ENCODE measurements at regions not wholly inside any gene's neighbourhood (a gene's known extent, or its start where the extent isn't known, plus 50 kb on each side); places are given as distances from the start of the nearest gene placed in this dataset.

DNA sequence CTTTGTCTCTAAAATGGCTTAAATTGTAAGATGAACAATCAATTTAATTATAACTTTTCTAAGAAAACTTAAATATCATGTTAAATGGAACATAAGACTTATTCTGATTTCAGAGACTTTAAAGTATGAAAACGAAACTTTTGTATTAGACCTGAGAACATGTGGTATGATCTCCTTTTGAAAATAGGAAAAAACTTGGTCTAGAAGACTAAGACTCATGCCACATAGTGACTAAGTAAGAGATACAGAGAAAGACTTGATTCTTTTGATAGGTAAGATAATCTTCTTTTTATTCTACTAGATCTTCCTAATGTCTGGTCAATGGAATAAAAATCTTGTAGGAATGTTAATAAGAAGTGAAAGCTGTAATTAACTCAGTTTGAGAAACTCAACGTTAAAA lies 326.3 kb upstream of the GRIA3 start:
- Mint-ChIP-seq H3K36me3 (no peaks in the 10 kb centered on the region), H3K27me3 (no peaks in the 10 kb centered on the region), H3K9me3 (no peaks in the 10 kb centered on the region), H3K4me3 (no peak overlapping the region), H3K4me1 (no peaks in the 10 kb centered on the region), H3K27ac (no peak overlapping the region)
- CTCF ChIA-PET = no interaction called here
- DNase-seq = no peak

GRCh38 chrX:122863067-122863466 lies 321.0 kb upstream of the GRIA3 start:
- Mint-ChIP-seq H3K36me3 (no peaks in the 10 kb centered on the region), H3K27ac (no peak overlapping the region), H3K4me3 (no peak overlapping the region), H3K27me3 (no peaks in the 10 kb centered on the region), H3K4me1 (no peaks in the 10 kb centered on the region), H3K9me3 (no peaks in the 10 kb centered on the region)
- CTCF ChIA-PET = no interaction called here
- DNase-seq = no peak

GRCh38 chrX:122866532-122866931 lies 317.5 kb upstream of the GRIA3 start:
- no peak overlapping the region for H3K27ac Mint-ChIP-seq
- DNase-seq = no peak
- H3K9me3 Mint-ChIP-seq = no peaks in the 10 kb centered on the region
- CTCF ChIA-PET = no interaction called here
- no peaks in the 10 kb centered on the region for H3K4me1 Mint-ChIP-seq
- H3K4me3 Mint-ChIP-seq = no peak overlapping the region
- no peaks in the 10 kb centered on the region for H3K27me3 Mint-ChIP-seq
- H3K36me3 Mint-ChIP-seq = no peaks in the 10 kb centered on the region

DNA sequence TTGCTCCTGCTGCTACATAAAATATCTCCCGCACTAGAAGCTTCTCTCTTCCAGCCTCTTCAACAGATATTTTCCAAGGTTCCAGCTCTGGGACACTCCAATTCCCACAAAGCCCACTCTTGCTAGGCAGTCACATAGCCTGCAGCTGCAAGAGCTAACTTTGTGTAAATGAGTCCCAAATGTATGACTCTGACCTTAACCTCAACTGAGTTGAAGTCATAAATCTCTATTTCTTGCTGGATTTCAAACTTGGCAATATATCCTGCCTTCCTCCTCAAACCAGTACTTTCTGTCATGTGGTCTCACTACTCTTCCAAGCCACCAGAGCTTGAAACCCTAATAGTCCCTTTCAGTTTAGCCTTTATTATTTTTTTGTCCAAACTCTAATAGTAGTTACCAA lies 315.4 kb upstream of the GRIA3 start:
- CTCF ChIA-PET = no interaction called here
- no peak overlapping the region for H3K27ac Mint-ChIP-seq
- no peaks in the 10 kb centered on the region for H3K9me3 Mint-ChIP-seq
- no peaks in the 10 kb centered on the region for H3K27me3 Mint-ChIP-seq
- H3K36me3 Mint-ChIP-seq = no peaks in the 10 kb centered on the region
- H3K4me3 Mint-ChIP-seq = no peak overlapping the region
- no peaks in the 10 kb centered on the region for H3K4me1 Mint-ChIP-seq
- no peak for DNase-seq

GRCh38 chrX:122869171-122869570 lies 314.9 kb upstream of the GRIA3 start:
- CTCF ChIA-PET = no interaction called here
- Mint-ChIP-seq H3K4me1 (no peaks in the 10 kb centered on the region), H3K4me3 (no peak overlapping the region), H3K27ac (no peak overlapping the region), H3K36me3 (no peaks in the 10 kb centered on the region), H3K27me3 (no peaks in the 10 kb centered on the region), H3K9me3 (no peaks in the 10 kb centered on the region)
- DNase-seq = no peak

DNA sequence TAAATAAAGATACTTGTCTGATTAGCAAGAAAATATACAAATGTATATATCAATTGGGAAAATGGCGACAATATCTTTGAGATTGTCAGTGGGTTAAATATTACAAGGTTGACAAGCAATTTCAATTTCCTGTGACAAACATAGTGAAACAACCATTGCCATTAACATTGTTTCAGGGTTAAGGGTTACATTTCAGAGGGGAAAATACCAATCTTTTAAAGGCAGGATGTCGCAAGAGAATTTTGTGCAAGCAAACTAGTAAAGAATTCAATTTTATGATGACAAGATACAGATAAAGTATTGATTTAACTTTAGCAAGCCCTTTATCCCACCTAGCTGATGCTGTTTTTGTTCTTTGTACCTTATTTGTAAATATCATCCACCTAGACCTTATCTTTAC lies 305.8 kb upstream of the GRIA3 start:
- no peak for DNase-seq
- Mint-ChIP-seq H3K27me3 (no peaks in the 10 kb centered on the region), H3K4me3 (no peak overlapping the region), H3K27ac (no peak overlapping the region), H3K4me1 (no peaks in the 10 kb centered on the region), H3K36me3 (no peaks in the 10 kb centered on the region), H3K9me3 (peaks cover 5% of the 10 kb centered on the region)
- CTCF ChIA-PET = no interaction called here

- Mint-ChIP-seq H3K27me3 (no peaks in the 10 kb centered on the region), H3K27ac (no peak overlapping the region), H3K9me3 (peaks cover 5% of the 10 kb centered on the region), H3K4me1 (no peaks in the 10 kb centered on the region), H3K4me3 (no peak overlapping the region), H3K36me3 (no peaks in the 10 kb centered on the region)
- CTCF ChIA-PET = no interaction called here
- DNase-seq = no peak
Measured at GRCh38 chrX:122880952-122881351, 303.1 kb upstream of the GRIA3 start.

- Mint-ChIP-seq H3K9me3 (no peaks in the 10 kb centered on the region), H3K4me3 (no peak overlapping the region), H3K4me1 (no peaks in the 10 kb centered on the region), H3K27ac (no peak overlapping the region), H3K36me3 (no peaks in the 10 kb centered on the region), H3K27me3 (no peaks in the 10 kb centered on the region)
- CTCF ChIA-PET = no interaction called here
- DNase-seq = no peak
Measured at GRCh38 chrX:122890729-122891128, 293.3 kb upstream of the GRIA3 start.

- CTCF ChIA-PET = no interaction called here
- no peak overlapping the region for H3K4me3 Mint-ChIP-seq
- H3K4me1 Mint-ChIP-seq = no peaks in the 10 kb centered on the region
- peaks cover 4% of the 10 kb centered on the region for H3K9me3 Mint-ChIP-seq
- no peak for DNase-seq
- no peaks in the 10 kb centered on the region for H3K27me3 Mint-ChIP-seq
- H3K36me3 Mint-ChIP-seq = no peaks in the 10 kb centered on the region
- H3K27ac Mint-ChIP-seq = no peak overlapping the region
Measured at GRCh38 chrX:122906726-122907125, 277.4 kb upstream of the GRIA3 start.

DNA sequence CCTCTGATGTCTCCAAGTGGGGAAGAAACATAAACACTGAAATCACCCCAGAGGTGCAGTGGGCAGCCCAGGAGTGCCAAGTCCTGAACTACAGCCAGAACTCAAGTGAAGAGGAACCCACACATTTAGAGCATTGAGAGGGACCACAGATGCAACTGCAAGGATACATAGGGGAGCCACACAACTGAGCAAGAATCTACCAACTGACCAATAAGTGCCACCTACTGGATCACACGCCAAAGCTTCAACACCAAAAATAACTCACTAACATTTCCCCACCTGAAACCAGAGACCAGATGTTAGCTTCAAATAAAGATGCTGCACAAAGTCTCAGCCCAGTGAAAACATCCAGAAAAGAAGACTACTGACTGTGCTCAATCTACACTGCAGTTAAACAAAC lies 276.7 kb upstream of the GRIA3 start:
- Mint-ChIP-seq H3K9me3 (peaks cover 4% of the 10 kb centered on the region), H3K27me3 (no peaks in the 10 kb centered on the region), H3K27ac (no peak overlapping the region), H3K4me1 (no peaks in the 10 kb centered on the region), H3K4me3 (no peak overlapping the region), H3K36me3 (no peaks in the 10 kb centered on the region)
- no peak for DNase-seq
- CTCF ChIA-PET = no interaction called here

- CTCF ChIA-PET = no interaction called here
- no peak overlapping the region for H3K27ac Mint-ChIP-seq
- no peaks in the 10 kb centered on the region for H3K36me3 Mint-ChIP-seq
- H3K4me3 Mint-ChIP-seq = no peak overlapping the region
- H3K9me3 Mint-ChIP-seq = peaks cover 4% of the 10 kb centered on the region
- no peaks in the 10 kb centered on the region for H3K4me1 Mint-ChIP-seq
- H3K27me3 Mint-ChIP-seq = no peaks in the 10 kb centered on the region
- DNase-seq = no peak
Measured at GRCh38 chrX:122910697-122911096, 273.4 kb upstream of the GRIA3 start.

- CTCF ChIA-PET = no interaction called here
Measured at GRCh38 chrX:122913134-122913533, 270.9 kb upstream of the GRIA3 start.

DNA sequence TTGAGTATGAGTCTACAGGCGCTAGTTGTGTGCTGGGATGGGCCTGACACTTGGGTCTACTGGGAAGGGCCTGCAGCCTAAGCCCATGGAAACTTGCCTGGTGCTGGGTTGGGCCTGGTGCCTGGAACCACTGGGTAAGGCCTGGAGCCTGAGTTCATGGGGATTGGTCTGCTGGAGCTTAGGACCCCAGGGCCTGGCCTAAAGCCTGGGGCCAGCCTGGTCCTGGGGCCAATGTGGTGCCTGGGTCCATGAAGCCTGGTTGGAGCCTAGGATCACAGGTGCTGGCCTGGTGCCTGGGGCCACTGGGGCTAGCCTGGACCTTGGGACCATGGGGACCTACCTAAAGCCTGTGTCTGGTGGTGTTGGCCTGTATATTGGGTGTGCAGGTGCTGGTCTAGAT lies 270.3 kb upstream of the GRIA3 start:
- no peak for DNase-seq
- Mint-ChIP-seq H3K9me3 (peaks cover 2% of the 10 kb centered on the region), H3K4me3 (no peak overlapping the region), H3K27me3 (no peaks in the 10 kb centered on the region), H3K4me1 (no peaks in the 10 kb centered on the region), H3K27ac (no peak overlapping the region), H3K36me3 (no peaks in the 10 kb centered on the region)
- CTCF ChIA-PET = no interaction called here

More at GRCh38 chrX:122913134-122913533, 270.9 kb upstream of the GRIA3 start:
- Mint-ChIP-seq H3K36me3 (no peaks in the 10 kb centered on the region), H3K4me1 (no peaks in the 10 kb centered on the region), H3K27ac (no peak overlapping the region), H3K9me3 (peaks cover 2% of the 10 kb centered on the region), H3K27me3 (no peaks in the 10 kb centered on the region), H3K4me3 (no peak overlapping the region)
- no peak for DNase-seq

DNA sequence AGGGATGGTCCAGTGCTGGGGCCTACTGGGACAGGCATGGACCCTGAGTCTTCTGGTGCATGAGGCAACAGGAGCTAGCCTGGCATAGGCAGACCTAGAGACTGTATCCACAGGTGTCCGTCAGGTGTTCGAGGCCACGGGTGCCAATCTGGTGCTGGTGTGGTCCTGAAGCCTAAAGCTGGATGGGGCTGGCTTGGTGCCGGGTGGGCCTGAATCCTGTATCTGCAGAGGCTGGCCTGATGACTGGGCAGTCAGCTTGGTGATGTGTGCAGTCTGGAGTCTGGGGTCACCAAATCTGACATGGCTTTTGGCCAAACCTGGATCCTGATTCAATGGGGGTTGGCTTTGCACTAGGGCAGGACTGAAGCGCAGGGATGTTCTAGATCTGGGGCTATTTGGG lies 269.8 kb upstream of the GRIA3 start:
- Mint-ChIP-seq H3K36me3 (no peaks in the 10 kb centered on the region), H3K27me3 (no peaks in the 10 kb centered on the region), H3K9me3 (peaks cover 2% of the 10 kb centered on the region), H3K4me1 (no peaks in the 10 kb centered on the region), H3K27ac (no peak overlapping the region), H3K4me3 (no peak overlapping the region)
- CTCF ChIA-PET = no interaction called here
- DNase-seq = no peak

DNA sequence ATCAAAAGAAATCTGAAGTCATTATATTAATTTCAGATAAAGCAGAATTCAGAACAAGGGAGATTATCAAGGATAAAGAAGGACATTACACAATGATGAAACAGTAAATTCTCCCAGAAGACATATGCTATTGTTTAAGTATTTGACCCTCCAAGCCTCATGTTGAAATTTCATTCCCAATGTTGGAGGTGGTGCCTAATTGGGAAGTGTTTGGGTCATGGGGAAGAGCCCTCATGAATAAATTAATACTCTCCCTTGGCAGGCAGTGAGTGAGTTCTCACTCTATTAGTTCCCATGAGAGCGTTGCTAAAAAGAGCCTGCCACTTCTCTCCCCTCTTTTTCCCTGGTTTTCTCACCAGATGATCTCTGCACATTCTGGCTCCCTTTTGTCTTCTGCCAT lies 249.9 kb upstream of the GRIA3 start:
- no peak for DNase-seq
- Mint-ChIP-seq H3K4me3 (no peak overlapping the region), H3K27me3 (no peaks in the 10 kb centered on the region), H3K27ac (no peak overlapping the region), H3K9me3 (peaks cover 3% of the 10 kb centered on the region), H3K4me1 (no peaks in the 10 kb centered on the region), H3K36me3 (no peaks in the 10 kb centered on the region)
- CTCF ChIA-PET = no interaction called here

- no peaks in the 10 kb centered on the region for H3K27me3 Mint-ChIP-seq
- DNase-seq = no peak
- no peak overlapping the region for H3K4me3 Mint-ChIP-seq
- CTCF ChIA-PET = no interaction called here
- no peaks in the 10 kb centered on the region for H3K9me3 Mint-ChIP-seq
- no peaks in the 10 kb centered on the region for H3K4me1 Mint-ChIP-seq
- H3K36me3 Mint-ChIP-seq = no peaks in the 10 kb centered on the region
- H3K27ac Mint-ChIP-seq = no peak overlapping the region
Measured at GRCh38 chrX:122940199-122940598, 243.9 kb upstream of the GRIA3 start.
